HepG2 (cell line): ENCODE measurements at regions not wholly inside any gene's neighbourhood (a gene's known extent, or its start where the extent isn't known, plus 50 kb on each side); places are given as distances from the start of the nearest gene placed in this dataset.

ENCODE experiments used
- POLR2AphosphoS5 ChIP-seq: IDR thresholded peaks from 2 replicates; pipeline ENCODE4 v1.6.1; 2012; ENCODE audit warnings: low read depth, low read length
- ZBTB7A ChIP-seq: sonication (generic); formaldehyde crosslinking; IDR thresholded peaks from 2 replicates; pipeline ENCODE4 v1.8.0; 2022; ENCODE audit warnings: mild to moderate bottlenecking, missing genetic modification reagents

DNA sequence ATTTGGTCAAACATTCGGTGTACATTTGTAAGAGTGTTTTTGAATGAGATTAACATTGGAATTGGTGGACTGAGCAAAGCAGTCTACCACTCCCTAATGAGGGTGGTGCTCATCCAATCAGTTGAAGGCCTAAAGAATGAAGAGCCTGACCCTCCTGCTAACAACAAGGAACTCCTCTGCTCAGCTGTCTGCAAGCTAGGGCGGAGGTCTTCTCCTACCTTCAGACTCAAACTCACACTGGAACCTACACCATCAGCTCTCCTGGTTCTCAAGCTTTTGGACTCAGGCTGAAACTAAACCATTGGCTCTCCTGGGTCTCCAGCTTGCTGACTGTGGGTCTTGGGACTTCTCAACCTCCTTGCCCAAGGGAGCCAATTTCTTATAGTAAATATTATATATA, 55.5 kb upstream of the NPAS2 start:
- TF ChIP-seq ZBTB7A (no peak), POLR2AphosphoS5 (no peak)
